WERI-Rb-1 (cell line): ENCODE measurements at regions not wholly inside any gene's neighbourhood (a gene's known extent, or its start where the extent isn't known, plus 50 kb on each side); places are given as distances from the start of the nearest gene placed in this dataset.

Experiments
- DNase-seq: peaks from one replicate; pipeline ENCODE4 v3.0.0-alpha.2; 2020
- H3K27ac ChIP-seq: fragments of 250-450 bp; sonication (Bioruptor Pico); 2 replicates; pipeline ENCODE4 v1.5.1; 2020; ENCODE audit warnings: mild to moderate bottlenecking, moderate library complexity
- H3K27me3 ChIP-seq: fragments of 250-450 bp; sonication (Bioruptor Pico); 2 replicates; pipeline ENCODE4 v1.5.1; 2021; ENCODE audit warnings: mild to moderate bottlenecking, low read depth, moderate library complexity; ENCODE audit not compliant: insufficient read depth, severe bottlenecking
- H3K36me3 ChIP-seq: fragments of 250-450 bp; sonication (Bioruptor Pico); 2 replicates; pipeline ENCODE4 v1.5.1; 2020; ENCODE audit warnings: mild to moderate bottlenecking, moderate library complexity
- H3K4me3 ChIP-seq: 2 replicates; pipeline ENCODE4 v1.5.1; 2011; ENCODE audit warnings: low read depth, mild to moderate bottlenecking, control low read depth, low read length
- H3K9me3 ChIP-seq: fragments of 250-450 bp; sonication (Bioruptor Pico); 2 replicates; pipeline ENCODE4 v1.5.1; 2021; ENCODE audit warnings: mild to moderate bottlenecking, moderate library complexity; ENCODE audit not compliant: severe bottlenecking
- TF ChIP-seq, protein P1 (sequence below): IDR thresholded peaks from 2 replicates; pipeline ENCODE4 v1.5.1; 2011; ENCODE audit warnings: low read depth, mild to moderate bottlenecking, control low read depth, inconsistent platforms, low read length

DNA sequence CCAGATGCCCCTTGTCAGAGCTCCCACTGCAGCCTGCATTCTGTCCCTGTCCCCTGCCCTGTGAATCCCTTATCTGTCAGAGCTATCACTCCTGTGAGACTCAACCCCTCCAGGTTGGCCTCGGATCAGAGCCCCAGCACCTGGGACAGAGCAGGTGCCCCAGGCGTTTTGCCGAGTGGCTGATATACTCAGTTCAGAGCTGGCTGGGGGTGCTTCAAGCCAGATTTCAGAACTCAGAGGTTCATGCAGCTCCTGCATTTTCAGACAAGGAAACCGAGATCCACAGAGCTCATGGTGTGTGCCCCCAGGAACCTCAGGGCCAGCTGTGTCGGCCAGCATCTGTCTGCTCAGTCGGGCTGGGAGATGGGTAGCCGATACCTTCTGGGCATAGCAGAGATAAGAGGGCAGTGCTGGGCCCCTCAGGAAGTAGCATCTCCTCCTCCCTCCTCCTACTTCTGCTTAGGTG lies 228.0 kb upstream of the RTL1 start:
- Histone ChIP-seq H3K4me3 (no peak overlapping the region), H3K9me3 (no peaks in the 10 kb centered on the region), H3K36me3 (no peaks in the 10 kb centered on the region), H3K27me3 (peaks cover 83% of the 10 kb centered on the region), H3K27ac (no peak overlapping the region)
- TF ChIP-seq, protein P1, sequence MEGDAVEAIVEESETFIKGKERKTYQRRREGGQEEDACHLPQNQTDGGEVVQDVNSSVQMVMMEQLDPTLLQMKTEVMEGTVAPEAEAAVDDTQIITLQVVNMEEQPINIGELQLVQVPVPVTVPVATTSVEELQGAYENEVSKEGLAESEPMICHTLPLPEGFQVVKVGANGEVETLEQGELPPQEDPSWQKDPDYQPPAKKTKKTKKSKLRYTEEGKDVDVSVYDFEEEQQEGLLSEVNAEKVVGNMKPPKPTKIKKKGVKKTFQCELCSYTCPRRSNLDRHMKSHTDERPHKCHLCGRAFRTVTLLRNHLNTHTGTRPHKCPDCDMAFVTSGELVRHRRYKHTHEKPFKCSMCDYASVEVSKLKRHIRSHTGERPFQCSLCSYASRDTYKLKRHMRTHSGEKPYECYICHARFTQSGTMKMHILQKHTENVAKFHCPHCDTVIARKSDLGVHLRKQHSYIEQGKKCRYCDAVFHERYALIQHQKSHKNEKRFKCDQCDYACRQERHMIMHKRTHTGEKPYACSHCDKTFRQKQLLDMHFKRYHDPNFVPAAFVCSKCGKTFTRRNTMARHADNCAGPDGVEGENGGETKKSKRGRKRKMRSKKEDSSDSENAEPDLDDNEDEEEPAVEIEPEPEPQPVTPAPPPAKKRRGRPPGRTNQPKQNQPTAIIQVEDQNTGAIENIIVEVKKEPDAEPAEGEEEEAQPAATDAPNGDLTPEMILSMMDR, result no peak
- DNase-seq, result no peak

DNA sequence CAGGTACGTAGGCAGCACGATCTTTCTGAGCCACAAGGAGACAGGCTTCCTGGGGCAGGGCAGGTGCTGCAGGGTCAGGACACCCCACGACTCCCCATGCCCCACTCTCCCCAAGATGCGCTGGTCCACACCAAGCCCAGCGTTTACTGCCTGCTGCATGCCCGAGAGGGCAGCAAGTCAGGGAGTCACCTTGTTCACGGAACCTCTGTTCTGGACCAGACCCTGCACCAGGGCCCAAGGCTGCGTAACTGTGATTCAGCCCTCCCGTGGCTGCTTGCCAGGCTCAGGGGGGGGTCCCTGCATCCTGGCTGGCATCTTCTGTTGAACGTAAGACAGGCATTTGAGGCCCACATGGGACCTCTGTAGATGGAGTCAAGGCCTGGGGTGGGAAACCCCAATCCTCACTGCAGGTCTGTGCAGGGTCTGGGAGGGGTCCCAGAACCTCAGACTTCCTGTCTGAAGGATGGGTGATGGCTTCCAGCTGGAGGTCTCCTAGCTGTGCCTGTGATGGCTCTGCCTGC lies 228.6 kb upstream of the RTL1 start:
- Histone ChIP-seq H3K9me3 (no peaks in the 10 kb centered on the region), H3K27me3 (peaks cover 87% of the 10 kb centered on the region), H3K27ac (no peak overlapping the region), H3K4me3 (no peak overlapping the region), H3K36me3 (no peaks in the 10 kb centered on the region)
- TF ChIP-seq, protein P1, result no peak
- DNase-seq, result no peak

DNA sequence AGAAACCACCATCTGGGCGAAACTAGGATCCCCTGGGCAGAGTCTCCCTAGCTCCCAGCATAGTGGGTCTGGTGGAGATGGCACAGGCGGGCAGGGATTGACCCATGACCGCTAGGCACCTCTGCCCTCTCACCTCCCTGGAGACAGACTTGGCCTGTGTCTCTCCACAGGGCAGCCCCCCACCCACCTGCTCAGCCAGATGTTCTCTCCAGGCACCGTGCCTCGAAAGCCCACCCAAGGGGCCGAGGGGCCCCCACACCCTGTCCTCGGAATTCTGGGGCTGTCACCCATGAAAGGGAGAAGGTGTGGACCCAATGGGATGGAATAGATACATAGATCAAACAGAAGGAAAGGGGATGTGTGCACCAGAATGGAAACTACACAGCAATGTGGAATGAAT lies 229.1 kb upstream of the RTL1 start:
- DNase-seq, result no peak
- Histone ChIP-seq H3K9me3 (no peaks in the 10 kb centered on the region), H3K27me3 (peaks cover 85% of the 10 kb centered on the region), H3K36me3 (no peaks in the 10 kb centered on the region), H3K27ac (no peak overlapping the region), H3K4me3 (no peak overlapping the region)
- TF ChIP-seq, protein P1, result no peak

DNA sequence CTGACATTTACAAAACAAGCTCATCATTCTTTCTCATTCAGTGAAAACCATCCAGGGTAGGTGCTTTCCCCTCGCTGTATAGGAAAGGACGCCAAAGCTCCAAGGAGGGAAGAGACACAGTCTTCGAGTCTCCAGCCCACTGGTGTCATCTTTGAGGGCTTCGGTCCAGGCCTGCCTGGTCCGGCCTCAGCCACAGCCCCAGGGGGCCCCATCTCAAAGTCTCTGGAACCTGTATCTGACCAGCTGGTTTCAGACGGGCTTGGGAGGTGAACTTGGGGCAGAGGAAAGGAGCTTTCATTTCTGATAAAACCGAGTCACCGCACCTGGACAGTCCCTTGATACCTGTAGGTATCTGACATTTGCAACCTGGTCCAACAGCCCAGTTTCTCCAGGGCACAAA lies 229.5 kb upstream of the RTL1 start:
- no peak for DNase-seq
- Histone ChIP-seq H3K27me3 (peaks cover 84% of the 10 kb centered on the region), H3K36me3 (no peaks in the 10 kb centered on the region), H3K27ac (no peak overlapping the region), H3K9me3 (no peaks in the 10 kb centered on the region), H3K4me3 (no peak overlapping the region)
- TF ChIP-seq, protein P1, result no peak

DNA sequence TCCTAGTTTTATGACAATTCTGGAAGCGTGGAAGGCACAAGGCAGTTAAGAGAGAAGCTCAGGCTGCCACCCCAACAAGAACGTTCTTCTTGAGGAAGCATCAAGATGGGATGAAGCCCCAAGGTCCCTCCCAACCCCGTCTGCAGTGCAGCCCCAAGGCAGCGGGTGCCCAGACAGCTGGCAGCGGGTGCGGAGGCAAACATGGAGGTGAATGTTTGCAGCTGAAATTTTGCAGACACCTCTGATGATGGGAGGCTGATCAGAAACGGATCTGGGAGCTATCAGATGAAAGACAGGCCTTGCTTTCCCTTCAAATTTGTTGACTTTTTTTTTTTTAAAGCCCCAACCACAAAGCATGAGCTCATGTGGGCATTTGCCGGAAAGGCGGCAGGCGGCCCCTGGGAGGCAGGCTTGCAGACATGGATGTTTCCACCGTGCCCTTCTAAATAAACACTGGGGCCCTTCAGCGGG lies 230.7 kb upstream of the RTL1 start:
- H3K4me3 ChIP-seq, result no peak overlapping the region
- TF ChIP-seq, protein P1, result no peak
- H3K9me3 ChIP-seq, result no peaks in the 10 kb centered on the region
- DNase-seq, result no peak
- H3K27me3 ChIP-seq, result peaks cover 81% of the 10 kb centered on the region
- H3K36me3 ChIP-seq, result no peaks in the 10 kb centered on the region
- H3K27ac ChIP-seq, result no peak overlapping the region

DNA sequence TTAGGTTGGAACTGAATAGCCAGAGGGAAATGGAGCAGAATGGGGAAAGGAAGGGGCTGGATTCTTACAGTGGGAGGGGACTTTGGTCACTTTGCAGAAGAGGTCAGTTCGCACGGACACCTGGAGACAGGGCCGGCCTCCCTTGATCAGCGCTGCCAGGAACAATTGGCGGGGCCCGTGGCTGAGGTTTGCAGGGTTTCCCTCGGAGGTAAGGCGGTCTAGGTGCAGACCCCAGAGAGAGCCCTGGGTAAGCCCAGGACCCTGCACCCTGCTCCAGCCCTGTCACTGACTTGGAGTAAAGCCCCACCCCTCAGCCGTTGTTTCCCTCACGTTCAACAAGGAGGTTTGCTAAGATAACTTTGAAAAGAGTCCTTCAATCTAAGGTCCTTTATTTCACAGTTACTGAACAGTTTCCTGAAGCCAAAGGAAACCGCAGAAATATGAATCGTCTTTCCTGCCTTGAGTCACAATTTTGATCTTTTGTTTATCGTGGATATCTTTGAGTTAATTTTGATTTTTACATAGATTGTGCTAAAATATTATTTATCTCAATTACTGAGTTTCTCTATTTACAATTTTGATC lies 231.4 kb upstream of the RTL1 start:
- TF ChIP-seq, protein P1, result no peak
- DNase-seq, result no peak
- Histone ChIP-seq H3K36me3 (no peaks in the 10 kb centered on the region), H3K27ac (no peak overlapping the region), H3K27me3 (peaks cover 74% of the 10 kb centered on the region), H3K9me3 (no peaks in the 10 kb centered on the region), H3K4me3 (no peak overlapping the region)
